HCT116 (cell line): ENCODE measurements at regions not wholly inside any gene's neighbourhood (a gene's known extent, or its start where the extent isn't known, plus 50 kb on each side); places are given as distances from the start of the nearest gene placed in this dataset.

Source experiments
- CEBPB ChIP-seq: IDR thresholded peaks from 2 replicates; pipeline ENCODE4 v1.6.1; 2012; ENCODE audit warnings: low read depth
- ELF1 ChIP-seq: IDR thresholded peaks from 2 replicates; pipeline ENCODE4 v1.6.1; 2012; ENCODE audit warnings: low read depth, borderline replicate concordance
- EZH2 ChIP-seq: fragments of 200-600 bp; sonication (generic); IDR thresholded peaks from 2 replicates; pipeline ENCODE4 v1.6.1; 2017; ENCODE audit warnings: antibody characterized with exemption, mixed run types
- EZH2phosphoT487 ChIP-seq: fragments of 200-600 bp; IDR thresholded peaks from 2 replicates; pipeline ENCODE4 v1.6.1; 2018; ENCODE audit warnings: antibody characterized with exemption, borderline replicate concordance
- POLR2A ChIP-seq: IDR thresholded peaks from 2 replicates; pipeline ENCODE4 v1.7.0; 2011; ENCODE audit warnings: borderline replicate concordance; ENCODE audit not compliant: insufficient read depth, insufficient read length; ENCODE audit errors: extremely low read depth
- POLR2AphosphoS5 ChIP-seq: IDR thresholded peaks from 2 replicates; pipeline ENCODE4 v1.6.1; 2011; ENCODE audit warnings: mild to moderate bottlenecking, low read depth, low read length, moderate library complexity
- SIN3A ChIP-seq: IDR thresholded peaks from 2 replicates; pipeline ENCODE4 v1.6.1; 2012; ENCODE audit warnings: low read depth
- SRF ChIP-seq: IDR thresholded peaks from 2 replicates; pipeline ENCODE4 v1.6.1; 2012; ENCODE audit warnings: low read depth
- TCF7L2 ChIP-seq: IDR thresholded peaks from 2 replicates; pipeline ENCODE4 v1.7.0; 2011; ENCODE audit warnings: borderline replicate concordance, inconsistent platforms; ENCODE audit not compliant: insufficient read depth, insufficient read length; ENCODE audit errors: extremely low read depth
- ZNF274 ChIP-seq: fragments of 200-500 bp; sonication (Bioruptor generic); IDR thresholded peaks from 2 replicates; pipeline ENCODE4 v1.6.1; 2014; ENCODE audit warnings: mild to moderate bottlenecking, low read depth, low read length, inconsistent platforms
- TF ChIP-seq, protein P1 (sequence below), 3 experiments: fragments of 200-600 bp in 1 of 3; sonication (generic) in 1 of 3; IDR thresholded peaks in 2 of 3; conservative IDR thresholded peaks in 1 of 3; 2 replicates each; pipeline ENCODE4 v1.5.1; 2012 to 2017; ENCODE audit warnings: low read depth in 2 of 3, low read length in 2 of 3, antibody characterized with exemption in 1 of 3, borderline replicate concordance in 1 of 3, control low read depth in 1 of 3, mild to moderate bottlenecking in 1 of 3, mixed read lengths in 1 of 3, mixed run types in 1 of 3, moderate library complexity in 1 of 3; ENCODE audit not compliant: insufficient read depth in 1 of 3
- TF ChIP-seq, protein P2 (sequence below): IDR thresholded peaks from 2 replicates; pipeline ENCODE4 v1.6.1; 2012
- TF ChIP-seq, protein P3 (sequence below): IDR thresholded peaks from 2 replicates; pipeline ENCODE4 v1.6.1; 2012
- TF ChIP-seq, protein P4 (sequence below): IDR thresholded peaks from 2 replicates; pipeline ENCODE4 v1.6.1; 2012; ENCODE audit warnings: low read depth

DNA sequence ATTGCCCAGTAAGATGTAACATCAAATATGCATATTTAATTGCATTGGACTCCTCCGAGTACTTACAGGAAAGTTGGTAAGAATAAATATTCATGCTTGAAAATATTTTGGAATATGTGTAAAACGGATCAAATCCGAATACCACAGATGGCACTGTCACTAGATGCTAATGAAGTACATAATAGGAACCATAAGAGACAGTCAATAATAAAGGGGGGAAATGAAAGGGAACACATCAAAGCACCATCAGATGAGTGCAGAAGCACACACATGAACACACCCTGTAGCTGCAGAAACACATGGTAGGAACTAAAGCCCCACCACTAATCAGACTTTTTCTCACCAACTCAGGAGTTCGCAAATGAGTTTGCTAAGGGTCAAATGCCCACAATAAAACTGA, 52.2 kb upstream of the PAGE5 start:
- TF ChIP-seq EZH2phosphoT487 (no peak), POLR2A (no peak), POLR2AphosphoS5 (no peak), SIN3A (no peak), ZNF274 (no peak), SRF (no peak), TCF7L2 (no peak), EZH2 (no peak), ELF1 (no peak), CEBPB (no peak)
- TF ChIP-seq, protein P1, sequence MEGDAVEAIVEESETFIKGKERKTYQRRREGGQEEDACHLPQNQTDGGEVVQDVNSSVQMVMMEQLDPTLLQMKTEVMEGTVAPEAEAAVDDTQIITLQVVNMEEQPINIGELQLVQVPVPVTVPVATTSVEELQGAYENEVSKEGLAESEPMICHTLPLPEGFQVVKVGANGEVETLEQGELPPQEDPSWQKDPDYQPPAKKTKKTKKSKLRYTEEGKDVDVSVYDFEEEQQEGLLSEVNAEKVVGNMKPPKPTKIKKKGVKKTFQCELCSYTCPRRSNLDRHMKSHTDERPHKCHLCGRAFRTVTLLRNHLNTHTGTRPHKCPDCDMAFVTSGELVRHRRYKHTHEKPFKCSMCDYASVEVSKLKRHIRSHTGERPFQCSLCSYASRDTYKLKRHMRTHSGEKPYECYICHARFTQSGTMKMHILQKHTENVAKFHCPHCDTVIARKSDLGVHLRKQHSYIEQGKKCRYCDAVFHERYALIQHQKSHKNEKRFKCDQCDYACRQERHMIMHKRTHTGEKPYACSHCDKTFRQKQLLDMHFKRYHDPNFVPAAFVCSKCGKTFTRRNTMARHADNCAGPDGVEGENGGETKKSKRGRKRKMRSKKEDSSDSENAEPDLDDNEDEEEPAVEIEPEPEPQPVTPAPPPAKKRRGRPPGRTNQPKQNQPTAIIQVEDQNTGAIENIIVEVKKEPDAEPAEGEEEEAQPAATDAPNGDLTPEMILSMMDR (IDR thresholded peaks at IDR 0.05 in 2 of 3, conservative IDR thresholded peaks at IDR 0.05 in 1 of 3; ENCODE audit: borderline replicate concordance in 1 of 3, insufficient read depth in 1 of 3, low read depth in 2 of 3, low read length in 2 of 3): no peak
- TF ChIP-seq, protein P2, sequence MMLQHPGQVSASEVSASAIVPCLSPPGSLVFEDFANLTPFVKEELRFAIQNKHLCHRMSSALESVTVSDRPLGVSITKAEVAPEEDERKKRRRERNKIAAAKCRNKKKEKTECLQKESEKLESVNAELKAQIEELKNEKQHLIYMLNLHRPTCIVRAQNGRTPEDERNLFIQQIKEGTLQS: no peak
- TF ChIP-seq, protein P3, sequence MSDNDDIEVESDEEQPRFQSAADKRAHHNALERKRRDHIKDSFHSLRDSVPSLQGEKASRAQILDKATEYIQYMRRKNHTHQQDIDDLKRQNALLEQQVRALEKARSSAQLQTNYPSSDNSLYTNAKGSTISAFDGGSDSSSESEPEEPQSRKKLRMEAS: no peak
- TF ChIP-seq, protein P4, sequence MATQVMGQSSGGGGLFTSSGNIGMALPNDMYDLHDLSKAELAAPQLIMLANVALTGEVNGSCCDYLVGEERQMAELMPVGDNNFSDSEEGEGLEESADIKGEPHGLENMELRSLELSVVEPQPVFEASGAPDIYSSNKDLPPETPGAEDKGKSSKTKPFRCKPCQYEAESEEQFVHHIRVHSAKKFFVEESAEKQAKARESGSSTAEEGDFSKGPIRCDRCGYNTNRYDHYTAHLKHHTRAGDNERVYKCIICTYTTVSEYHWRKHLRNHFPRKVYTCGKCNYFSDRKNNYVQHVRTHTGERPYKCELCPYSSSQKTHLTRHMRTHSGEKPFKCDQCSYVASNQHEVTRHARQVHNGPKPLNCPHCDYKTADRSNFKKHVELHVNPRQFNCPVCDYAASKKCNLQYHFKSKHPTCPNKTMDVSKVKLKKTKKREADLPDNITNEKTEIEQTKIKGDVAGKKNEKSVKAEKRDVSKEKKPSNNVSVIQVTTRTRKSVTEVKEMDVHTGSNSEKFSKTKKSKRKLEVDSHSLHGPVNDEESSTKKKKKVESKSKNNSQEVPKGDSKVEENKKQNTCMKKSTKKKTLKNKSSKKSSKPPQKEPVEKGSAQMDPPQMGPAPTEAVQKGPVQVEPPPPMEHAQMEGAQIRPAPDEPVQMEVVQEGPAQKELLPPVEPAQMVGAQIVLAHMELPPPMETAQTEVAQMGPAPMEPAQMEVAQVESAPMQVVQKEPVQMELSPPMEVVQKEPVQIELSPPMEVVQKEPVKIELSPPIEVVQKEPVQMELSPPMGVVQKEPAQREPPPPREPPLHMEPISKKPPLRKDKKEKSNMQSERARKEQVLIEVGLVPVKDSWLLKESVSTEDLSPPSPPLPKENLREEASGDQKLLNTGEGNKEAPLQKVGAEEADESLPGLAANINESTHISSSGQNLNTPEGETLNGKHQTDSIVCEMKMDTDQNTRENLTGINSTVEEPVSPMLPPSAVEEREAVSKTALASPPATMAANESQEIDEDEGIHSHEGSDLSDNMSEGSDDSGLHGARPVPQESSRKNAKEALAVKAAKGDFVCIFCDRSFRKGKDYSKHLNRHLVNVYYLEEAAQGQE: no peak
